ENCODE measurements at regions not wholly inside any gene's neighbourhood (a gene's known extent, or its start where the extent isn't known, plus 50 kb on each side); places are given as distances from the start of the nearest gene placed in this dataset.
"Not testable (repeated sequence)": the region's sequence is repeated elsewhere in the genome, so short reads cannot be mapped to it uniquely, and the experiment has no call there.

GRCh38 chr1:37360011-37360410 is 114.4 kb upstream of the ZC3H12A start (continued):
- no peak for TF ChIP-seq MEF2A (IDR thresholded peaks at IDR 0.05; ENCODE audit: borderline replicate concordance, low read depth)
- TF ChIP-seq RFX5 (IDR thresholded peaks at IDR 0.05; ENCODE audit: low read length), result no peak
- no peak for TF ChIP-seq FOSL2 (IDR thresholded peaks at IDR 0.05; ENCODE audit: borderline replicate concordance, low read depth)
- no peak for TF ChIP-seq SMC3 (IDR thresholded peaks at IDR 0.05; ENCODE audit: low read depth, low read length)
- no peak for TF ChIP-seq TAF1 (IDR thresholded peaks at IDR 0.05; ENCODE audit: borderline replicate concordance, low read depth, low read length)
- no peak for TF ChIP-seq EZH2phosphoT487 (IDR thresholded peaks at IDR 0.05; ENCODE audit: borderline replicate concordance, low read depth)
- no peak for TF ChIP-seq TEAD4 (IDR thresholded peaks at IDR 0.05; ENCODE audit: borderline replicate concordance, insufficient read depth)
- TF ChIP-seq NFIC (IDR thresholded peaks at IDR 0.05; ENCODE audit: borderline replicate concordance), result no peak
- no peak for TF ChIP-seq RCOR1 (IDR thresholded peaks at IDR 0.05; ENCODE audit: low read length)

- peak overlapping the region in 1 of 2 experiments; percentile 39; a peak in 2 of 4 replicates for H3K27ac ChIP-seq (ENCODE audit: low read depth in 2 of 2, low read length in 1 of 2)
- H3K9me3 ChIP-seq, result no peaks in the 10 kb centered on the region
- no peak overlapping the region for H3K9ac ChIP-seq
- DNase-seq, result peak; percentile 70
- no peak overlapping the region for H3K4me2 ChIP-seq
- CTCF ChIA-PET, result interaction anchor here (0.9 to 1.6 kb wide), 6 partner anchors 19 to 787 kb away, joined by 3 to 4 read pairs (median 3); no protein-coding TSS in a partner anchor
- no peaks in the 10 kb centered on the region for H3F3A ChIP-seq (replicated peaks; ENCODE audit: insufficient read depth)
- WGBS (ENCODE audit: low lambda C conversion rate), result 11% methylated on average over 9 of the region's 11 CpGs
- no peaks in the 10 kb centered on the region for H3K79me2 ChIP-seq (ENCODE audit: insufficient read depth)
- no peak overlapping the region for H2AFZ ChIP-seq (ENCODE audit: low read depth)
- H4K20me1 ChIP-seq (ENCODE audit: insufficient read depth), result no peaks in the 10 kb centered on the region
- no peaks in the 10 kb centered on the region for H3K27me3 ChIP-seq (ENCODE audit: insufficient read depth)
- H3K36me3 ChIP-seq (replicated peaks in 1 of 2; ENCODE audit: control insufficient read depth in 1 of 2, insufficient read depth in 2 of 2, low read length in 1 of 2), result no peaks in the 10 kb centered on the region
- H3K4me1 ChIP-seq (ENCODE audit: control insufficient read depth in 1 of 2, insufficient read depth in 2 of 2, low read depth in 1 of 2, low read length in 1 of 2), result peaks cover 0 to 12% of the 10 kb centered on the region in 2 experiments; a peak in 2 of 4 replicates
- no peaks in the 10 kb centered on the region for H3K9me2 ChIP-seq
- no peak overlapping the region for H3K4me3 ChIP-seq (ENCODE audit: low read depth in 2 of 2, low read length in 1 of 2)
- TF ChIP-seq RCOR1 (IDR thresholded peaks at IDR 0.05; ENCODE audit: low read length) (peak; percentile 31; the same call in 1 of the 2 replicates), FOXJ3 (CRISPR knock-in tag; IDR thresholded peaks at IDR 0.05) (0 out of 2 replicates have a peak, but pooled peaks have one; percentile 55), FOXM1 (IDR thresholded peaks at IDR 0.05; ENCODE audit: low read depth) (no peak), EP300 (IDR thresholded peaks at IDR 0.05; ENCODE audit: borderline replicate concordance in 1 of 2, low read depth in 1 of 2, low read length in 1 of 2) (peak in 1 of 2 experiments; percentile 18; a peak in 1 of 4 replicates), RFX5 (IDR thresholded peaks at IDR 0.05; ENCODE audit: low read length) (peak; percentile 36; the same call in 1 of the 2 replicates), RAD21 (IDR thresholded peaks at IDR 0.05; ENCODE audit: low read length) (no peak), CHD2 (IDR thresholded peaks at IDR 0.05; ENCODE audit: low read length, partially characterized antibody) (peak; percentile 51), GATA2 (CRISPR knock-in tag; IDR thresholded peaks at IDR 0.05) (peak; percentile 38)
- POLR2A ChIA-PET, result no interaction called here
Observed at GRCh38 chr1:37362594-37363385, 111.6 kb upstream of the ZC3H12A start.

DNA sequence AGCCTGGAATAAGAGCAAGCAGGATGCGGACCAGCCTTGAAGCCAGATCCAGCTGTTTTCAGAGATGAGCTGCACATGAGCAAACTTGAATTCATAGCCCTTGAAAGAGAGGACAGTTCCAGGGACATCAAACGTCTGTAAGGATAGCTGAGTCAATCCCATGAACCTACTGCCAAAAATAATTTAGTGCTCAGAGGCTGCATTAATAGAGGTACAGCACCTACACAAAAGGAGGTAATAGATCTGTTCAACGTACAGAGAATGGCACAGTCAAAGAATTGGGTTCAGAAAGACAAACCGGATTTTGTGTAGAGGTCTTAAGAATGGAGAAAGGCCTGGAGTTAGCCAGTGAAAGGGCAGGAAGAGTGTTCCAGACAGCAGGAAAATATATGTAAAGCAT is 110.8 kb upstream of the ZC3H12A start:
- Histone ChIP-seq H3K4me1 (ENCODE audit: control insufficient read depth in 1 of 2, insufficient read depth in 2 of 2, low read depth in 1 of 2, low read length in 1 of 2) (peaks cover 0 to 12% of the 10 kb centered on the region in 2 experiments; a peak in 2 of 4 replicates), H3K27me3 (ENCODE audit: insufficient read depth) (no peaks in the 10 kb centered on the region), H3K79me2 (ENCODE audit: insufficient read depth) (no peaks in the 10 kb centered on the region), H3K27ac (ENCODE audit: low read depth in 2 of 2, low read length in 1 of 2) (no peak overlapping the region), H4K20me1 (ENCODE audit: insufficient read depth) (no peaks in the 10 kb centered on the region), H3F3A (replicated peaks; ENCODE audit: insufficient read depth) (no peaks in the 10 kb centered on the region), H3K9me2 (no peaks in the 10 kb centered on the region), H3K4me2 (no peak overlapping the region), H3K4me3 (ENCODE audit: low read depth in 2 of 2, low read length in 1 of 2) (no peak overlapping the region), H3K36me3 (replicated peaks in 1 of 2; ENCODE audit: control insufficient read depth in 1 of 2, insufficient read depth in 2 of 2, low read length in 1 of 2) (no peaks in the 10 kb centered on the region), H3K9me3 (no peaks in the 10 kb centered on the region), H3K9ac (no peak overlapping the region), H2AFZ (ENCODE audit: low read depth) (no peak overlapping the region)
- 39% methylated on average over 4 of the region's 4 CpGs for WGBS (ENCODE audit: low lambda C conversion rate)
- TF ChIP-seq TAF1 (IDR thresholded peaks at IDR 0.05; ENCODE audit: borderline replicate concordance, low read depth, low read length), result no peak
- ChIA-PET POLR2A (no interaction called here), CTCF (interaction anchor here (0.9 to 1.6 kb wide), 5 partner anchors 19 to 788 kb away, joined by 3 to 4 read pairs (median 3); no protein-coding TSS in a partner anchor)
- no peak for DNase-seq

DNA sequence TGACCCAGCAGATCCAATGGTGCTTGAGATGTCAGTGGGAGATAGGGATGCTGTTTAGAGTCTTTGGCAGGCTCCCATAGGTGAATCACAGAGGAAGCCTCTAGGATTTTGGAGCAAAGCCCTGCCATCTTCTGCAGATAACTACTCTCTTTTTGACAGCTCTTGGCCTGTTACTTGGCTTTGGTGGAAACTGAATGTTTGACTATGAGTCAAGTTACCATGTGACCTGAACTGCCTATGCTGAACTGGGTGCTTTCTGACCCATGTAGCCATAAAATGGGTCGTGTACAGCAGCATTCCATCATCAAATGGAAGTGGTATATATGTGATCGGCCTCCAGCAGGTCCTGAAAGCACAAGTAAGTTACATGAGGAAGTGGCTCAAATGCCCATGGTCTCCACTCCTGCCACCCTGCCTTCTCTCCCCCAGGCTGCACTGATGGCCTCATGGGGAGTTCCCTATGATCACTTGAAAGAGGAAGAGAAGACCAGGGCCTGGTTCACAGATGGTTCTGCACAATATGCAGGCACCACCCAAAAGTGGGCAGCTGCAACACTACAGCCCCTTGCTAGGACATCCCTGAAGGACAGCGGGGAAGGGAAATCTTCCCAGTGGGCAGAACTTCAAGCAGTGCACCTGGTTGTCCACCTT is 105.6 kb upstream of the ZC3H12A start:
- H3K27me3 ChIP-seq (ENCODE audit: insufficient read depth); H3K9ac ChIP-seq; H3K27ac ChIP-seq (ENCODE audit: low read depth in 2 of 2, low read length in 1 of 2); H3K9me3 ChIP-seq; H3K36me3 ChIP-seq (replicated peaks in 1 of 2; ENCODE audit: control insufficient read depth in 1 of 2, insufficient read depth in 2 of 2, low read length in 1 of 2); H3F3A ChIP-seq (replicated peaks; ENCODE audit: insufficient read depth); POLR2A ChIA-PET; H3K4me2 ChIP-seq; CTCF ChIA-PET; H2AFZ ChIP-seq (ENCODE audit: low read depth); H4K20me1 ChIP-seq (ENCODE audit: insufficient read depth); DNase-seq; H3K4me3 ChIP-seq (ENCODE audit: low read depth in 2 of 2, low read length in 1 of 2); H3K9me2 ChIP-seq; H3K79me2 ChIP-seq (ENCODE audit: insufficient read depth); H3K4me1 ChIP-seq (ENCODE audit: control insufficient read depth in 1 of 2, insufficient read depth in 2 of 2, low read depth in 1 of 2, low read length in 1 of 2): not testable (repeated sequence)
- WGBS (ENCODE audit: low lambda C conversion rate), result 19% methylated on average over 3 of the region's 3 CpGs

All from SK-N-SH (cell line).